ENCODE measurements at regions not wholly inside any gene's neighbourhood (a gene's known extent, or its start where the extent isn't known, plus 50 kb on each side); places are given as distances from the start of the nearest gene placed in this dataset.

GRCh38 chr6:19968201-19968600, 131.0 kb downstream of the ID4 start:
- no peak overlapping the region for H3K4me2 ChIP-seq (ENCODE audit: low read depth, low read length)
- H3K18ac ChIP-seq (ENCODE audit: low read depth, low read length) = no peak overlapping the region
- H4K91ac ChIP-seq (ENCODE audit: insufficient read depth, low read depth, low read length) = no peak overlapping the region
- no peak overlapping the region for H2BK120ac ChIP-seq (ENCODE audit: low read depth, low read length)
- dilution Hi-C loops (cut with HindIII; ENCODE audit: low sequenced_read_pairs, unreplicated experiment) (no loop called here), intact Hi-C loops (cut with micrococcal nuclease) (no loop called here), in situ Hi-C loops (cut with MboI; ENCODE audit: low sequenced_read_pairs) (no loop called here)
- H2BK5ac ChIP-seq (ENCODE audit: low read depth, low read length, poor library complexity, severe bottlenecking) = no peak overlapping the region
- no peaks in the 10 kb centered on the region for H3K27me3 ChIP-seq (ENCODE audit: control insufficient read depth, insufficient read depth, low read length)
- POLR2A ChIA-PET (ENCODE audit: unreplicated experiment) = no interaction called here
- no peak for DNase-seq
- no peak overlapping the region for H3K4me3 ChIP-seq (ENCODE audit: insufficient read depth, low read depth, low read length)
- no peak for ATAC-seq (ENCODE audit: low read depth)
- H3K27ac ChIP-seq (ENCODE audit: insufficient read depth, low read length) = no peak overlapping the region
- no TSS peak for BruUV-seq (replicated peaks)
- no peaks in the 10 kb centered on the region for H4K20me1 ChIP-seq (ENCODE audit: insufficient read depth, low read length)
- no peak overlapping the region for H2BK15ac ChIP-seq (ENCODE audit: low read depth, low read length)
- H3K9me1 ChIP-seq (ENCODE audit: insufficient read depth, low read length) = no peaks in the 10 kb centered on the region
- no peaks in the 10 kb centered on the region for H3K79me1 ChIP-seq (ENCODE audit: low read depth in 1 of 2, low read length in 2 of 2)
- CTCF ChIA-PET = interaction anchor here (0.8 kb wide), 1 partner anchor 153 kb away, joined by 5 read pairs; no protein-coding TSS in a partner anchor
- H3K4me1 ChIP-seq (ENCODE audit: control insufficient read depth, insufficient read depth, low read length) = no peaks in the 10 kb centered on the region
- TF ChIP-seq SMC3 (IDR thresholded peaks at IDR 0.05; ENCODE audit: low read depth, low read length) (no peak), RAD21 (IDR thresholded peaks at IDR 0.05; ENCODE audit: low read length) (no peak), CEBPB (IDR thresholded peaks at IDR 0.05; ENCODE audit: low read depth, low read length) (no peak), MAZ (IDR thresholded peaks at IDR 0.05; ENCODE audit: borderline replicate concordance, low read depth, low read length) (no peak), MAFK (IDR thresholded peaks at IDR 0.05; ENCODE audit: low read depth, low read length) (no peak), NFE2L2 (IDR thresholded peaks at IDR 0.05; ENCODE audit: low read depth, low read length) (no peak), MXI1 (IDR thresholded peaks at IDR 0.05; ENCODE audit: borderline replicate concordance, low read depth, low read length) (no peak), CTCF (conservative IDR thresholded peaks at IDR 0.05; ENCODE audit: low read depth, low read length) (no peak), POLR2A (IDR thresholded peaks at IDR 0.05; ENCODE audit: low read depth, low read length) (no peak), FOS (IDR thresholded peaks at IDR 0.05; ENCODE audit: low read depth, low read length) (no peak), RFX5 (IDR thresholded peaks at IDR 0.05; ENCODE audit: low read depth, low read length) (no peak), BHLHE40 (IDR thresholded peaks at IDR 0.05; ENCODE audit: low read depth, low read length) (no peak)
- WGBS, 2 experiments (ENCODE audit: extremely low coverage in 2 of 2, insufficient read length in 1 of 2) = no CpG with 5 or more reads among the region's 1 CpG
- no peak overlapping the region for H3K9ac ChIP-seq (ENCODE audit: low read depth, low read length)
- H3K4ac ChIP-seq (ENCODE audit: low read depth, low read length) = no peak overlapping the region
- H2AK9ac ChIP-seq (replicated peaks; ENCODE audit: low read depth, low read length, poor library complexity) = no peak overlapping the region
- no peak overlapping the region for H3K23ac ChIP-seq (ENCODE audit: low read depth, low read length)
- no peak overlapping the region for H2BK20ac ChIP-seq (ENCODE audit: low read depth, low read length)
- no peak overlapping the region for H2AK5ac ChIP-seq (ENCODE audit: low read depth, low read length)
- no peak overlapping the region for H2AFZ ChIP-seq (replicated peaks; ENCODE audit: low read length, poor library complexity)
- H3K9me3 ChIP-seq (ENCODE audit: control insufficient read depth, insufficient read depth, low read length) = peaks cover 11% of the 10 kb centered on the region
- H4K8ac ChIP-seq (ENCODE audit: low read depth in 2 of 2, low read length in 2 of 2) = no peak overlapping the region
- H3K36me3 ChIP-seq (ENCODE audit: control insufficient read depth, insufficient read depth, low read length) = no peaks in the 10 kb centered on the region
- no peak overlapping the region for H4K5ac ChIP-seq (ENCODE audit: low read depth, low read length)
- no peak overlapping the region for H3K56ac ChIP-seq (ENCODE audit: extremely low read depth, insufficient read depth, low read length)
- no peak overlapping the region for H3K14ac ChIP-seq (replicated peaks; ENCODE audit: low read depth, low read length)
